D721Med (cell line): ENCODE measurements at regions not wholly inside any gene's neighbourhood (a gene's known extent, or its start where the extent isn't known, plus 50 kb on each side); places are given as distances from the start of the nearest gene placed in this dataset.
"Not testable (repeated sequence)": the region's sequence is repeated elsewhere in the genome, so short reads cannot be mapped to it uniquely, and the experiment has no call there.

Experiments used
- DNase-seq: peaks from one replicate; pipeline ENCODE4 v3.0.0; 2011; ENCODE audit warnings: low spot score; ENCODE audit not compliant: insufficient read length
- FAIRE-seq: peaks from 2 replicates; lab custom pipeline; 2011; peaks lifted over from hg19 to GRCh38; lab: Jason Lieb, UNC
- CTCF ChIP-seq: IDR thresholded peaks from 2 replicates; pipeline ENCODE4 v1.5.1; 2012; ENCODE audit warnings: mild to moderate bottlenecking, control low read depth; ENCODE audit not compliant: insufficient read depth; ENCODE audit errors: missing control alignments

GRCh38 chr1:213507472-213508223, 456.6 kb downstream of the RPS6KC1 start:
- DNase-seq = no peak
- TF ChIP-seq CTCF = no peak
- FAIRE-seq = no peak

- no peak for FAIRE-seq
- DNase-seq = no peak
- no peak for TF ChIP-seq CTCF
Measured at GRCh38 chr1:213511173-213511572, 460.1 kb downstream of the RPS6KC1 start.

- no peak for TF ChIP-seq CTCF
- no peak for DNase-seq
- no peak for FAIRE-seq
Measured at GRCh38 chr1:213512316-213512715, 461.3 kb downstream of the RPS6KC1 start.

GRCh38 chr1:213513006-213513405, 462.0 kb downstream of the RPS6KC1 start:
- no peak for DNase-seq
- FAIRE-seq = no peak
- TF ChIP-seq CTCF = no peak

- not testable (repeated sequence) for DNase-seq, FAIRE-seq
Measured at GRCh38 chr1:213514408-213515179, 463.6 kb downstream of the RPS6KC1 start.

- DNase-seq (no peak), FAIRE-seq (no peak)
- TF ChIP-seq CTCF = no peak
Measured at GRCh38 chr1:213519098-213519497, 468.1 kb downstream of the RPS6KC1 start.

- no peak for FAIRE-seq
- no peak for DNase-seq
- no peak for TF ChIP-seq CTCF
Measured at GRCh38 chr1:213521206-213521605, 466.6 kb upstream of the PROX1 start.
